HG03175 (cell line): ENCODE measurements at regions not wholly inside any gene's neighbourhood (a gene's known extent, or its start where the extent isn't known, plus 50 kb on each side); places are given as distances from the start of the nearest gene placed in this dataset.

Experiments used
- ATAC-seq: cut with Tn5 transposase; IDR thresholded peaks from one replicate; pipeline ENCODE4 v1.9.1; 2021; ENCODE audit warnings: mild to moderate bottlenecking, moderate library complexity; ENCODE audit not compliant: unreplicated experiment

DNA sequence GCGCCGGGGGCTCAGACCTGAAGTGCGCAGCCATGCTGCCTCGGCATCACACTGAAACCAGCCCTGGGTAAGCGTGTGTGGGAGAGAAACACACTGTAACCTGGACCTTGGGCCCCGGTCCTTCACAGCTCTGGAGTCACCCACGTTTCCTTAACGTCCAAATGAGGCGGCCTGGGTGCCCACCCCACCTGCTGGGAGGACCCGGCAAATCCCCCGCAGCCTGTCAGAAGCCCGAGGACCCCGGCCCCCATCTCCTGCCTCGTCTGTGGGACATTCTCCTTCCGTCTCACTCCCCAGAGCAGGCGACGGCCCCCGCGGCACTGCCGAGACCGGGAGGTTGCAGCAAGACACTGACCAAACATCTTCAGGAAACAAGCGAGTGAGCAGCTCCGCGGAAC, 66.5 kb upstream of the GALNT9 start:
- no peak for ATAC-seq

DNA sequence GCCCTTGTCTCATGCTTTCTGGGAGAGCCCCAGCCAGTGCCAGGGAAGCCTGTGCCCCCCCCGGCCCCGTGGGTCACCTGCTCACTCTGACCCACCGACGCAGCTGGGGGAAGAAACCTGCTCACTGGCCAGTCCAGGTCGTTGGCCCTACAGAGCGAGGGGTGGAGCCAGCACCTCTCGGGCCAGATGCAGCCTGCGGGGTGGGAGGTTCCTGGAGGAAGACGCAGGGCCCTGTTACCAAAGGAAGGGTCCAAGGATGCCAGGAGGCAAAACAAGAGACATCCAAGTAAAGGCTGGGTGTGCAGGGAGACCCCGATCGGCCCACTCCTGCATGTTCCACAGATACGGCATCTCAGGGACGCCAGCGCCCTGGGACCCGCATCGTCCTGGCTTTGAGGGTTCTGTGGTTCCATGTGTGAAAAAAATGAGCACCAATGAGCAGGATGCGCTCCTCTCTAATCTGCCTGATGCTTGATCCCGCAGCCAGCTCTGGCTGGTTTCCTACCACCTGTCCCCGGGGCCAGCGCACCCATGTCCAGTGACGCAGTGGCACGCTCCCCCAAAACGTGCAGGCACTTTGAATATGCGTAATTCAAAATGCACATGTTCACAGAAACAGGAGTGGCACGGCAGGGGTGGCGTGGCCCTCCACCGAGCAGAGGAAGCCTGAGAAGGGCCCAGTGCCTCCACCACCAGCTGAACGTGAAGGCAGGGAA, 66.0 kb upstream of the GALNT9 start:
- ATAC-seq = no peak

DNA sequence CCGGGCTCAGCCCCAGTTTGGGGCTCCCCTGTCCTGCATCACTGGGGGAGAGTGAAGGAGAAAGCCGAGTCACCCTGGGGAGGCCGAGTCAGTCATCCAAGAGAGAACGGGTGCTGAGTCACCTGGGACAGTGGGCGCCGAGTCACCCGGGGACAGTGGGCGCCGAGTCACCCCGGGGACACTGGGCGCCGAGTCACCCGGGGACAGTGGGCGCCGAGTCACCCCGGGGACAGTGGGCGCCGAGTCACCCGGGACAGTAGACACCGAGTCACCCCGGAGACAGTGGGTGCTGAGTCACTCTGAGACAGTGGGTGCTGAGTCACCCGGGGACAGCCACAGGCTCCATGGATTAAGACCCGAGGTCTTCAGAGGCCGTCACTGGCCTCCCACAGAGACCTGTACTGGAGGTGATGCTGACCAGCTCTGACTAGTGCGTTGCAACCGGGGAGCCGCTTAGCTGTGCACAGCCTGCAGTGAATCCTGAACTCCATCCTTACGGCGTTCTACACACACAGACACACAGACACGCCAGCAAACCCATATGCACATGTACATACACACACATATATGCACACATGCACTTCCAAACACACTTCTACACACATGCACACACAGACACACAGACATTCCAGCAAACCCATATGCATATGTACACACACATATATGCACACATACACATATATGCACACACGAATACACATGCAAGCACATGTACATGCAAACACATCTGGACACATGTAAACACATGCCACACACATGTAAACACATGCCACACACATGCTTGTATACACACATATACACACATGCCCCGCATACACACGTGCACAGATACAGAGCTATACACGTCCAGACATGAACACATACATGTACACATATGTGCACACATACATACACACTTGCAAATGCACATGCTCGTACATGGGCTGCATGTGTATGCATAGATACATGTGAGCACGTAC, 64.9 kb upstream of the GALNT9 start:
- ATAC-seq = no peak

DNA sequence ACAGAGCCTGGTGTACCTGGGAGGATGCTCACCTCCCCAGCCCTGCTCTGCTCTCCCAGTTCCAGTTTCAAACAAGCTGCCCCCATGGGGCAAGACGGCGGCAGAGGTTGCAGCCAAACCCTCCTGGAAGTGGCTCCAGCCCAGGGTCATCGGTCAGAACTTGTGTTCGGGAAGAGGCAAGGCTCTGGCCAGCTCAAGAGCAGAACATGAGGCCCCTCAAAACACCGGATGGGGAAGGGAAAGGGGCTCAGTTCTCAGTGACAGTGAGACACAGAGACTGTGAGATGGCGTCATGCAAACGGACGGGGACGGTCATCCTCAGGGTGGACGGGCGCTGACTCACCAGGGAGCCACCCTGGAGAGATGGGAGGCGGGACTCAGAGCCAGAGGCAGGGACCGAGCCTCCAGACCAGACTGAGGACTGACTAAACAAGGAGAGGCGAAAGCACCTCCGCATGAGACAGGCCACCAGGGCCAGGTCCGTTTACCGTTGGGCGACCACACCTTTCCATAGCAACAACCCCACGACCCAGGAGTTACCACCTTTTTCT, 63.9 kb upstream of the GALNT9 start:
- ATAC-seq = no peak

DNA sequence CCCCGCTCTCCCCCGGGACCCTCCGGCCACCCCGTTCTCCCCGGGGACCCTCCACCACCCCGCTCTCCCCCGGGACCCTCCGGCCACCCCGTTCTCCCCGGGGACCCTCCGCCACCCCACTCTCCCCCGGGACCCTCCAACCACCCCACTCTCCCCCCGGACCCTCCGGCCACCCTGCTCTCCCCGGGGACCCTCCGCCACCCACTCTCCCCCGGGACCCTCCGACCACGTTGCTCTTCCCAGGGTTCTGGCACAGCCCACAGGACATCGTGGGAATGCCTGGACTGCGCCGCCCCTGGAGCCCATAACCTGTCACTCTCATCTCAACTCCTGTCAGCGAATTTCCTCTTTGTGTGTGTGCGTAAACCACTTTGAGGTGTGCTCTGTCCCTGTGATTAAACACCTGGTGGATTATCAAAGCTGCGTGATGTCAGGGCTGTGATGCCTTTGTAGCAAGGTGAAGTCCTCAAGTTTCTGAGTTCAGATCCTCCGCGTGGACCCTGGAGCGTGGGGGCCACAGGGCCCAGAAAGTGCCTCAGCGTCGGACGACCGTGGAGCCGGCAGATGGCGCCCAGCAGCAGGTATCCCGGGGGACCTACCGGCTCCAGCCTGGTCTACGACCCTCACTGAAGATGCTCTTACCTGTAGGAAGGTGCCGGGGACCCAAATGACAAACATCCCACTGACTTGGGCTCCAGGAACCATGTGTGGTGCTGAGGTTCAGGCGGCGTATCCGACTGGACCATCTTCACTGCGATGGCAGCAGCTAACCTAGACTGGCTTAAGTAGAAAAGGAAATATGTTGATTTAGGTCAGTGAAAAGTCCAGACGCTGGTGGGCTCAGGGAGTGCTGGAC, 63.2 kb upstream of the GALNT9 start:
- no peak for ATAC-seq

DNA sequence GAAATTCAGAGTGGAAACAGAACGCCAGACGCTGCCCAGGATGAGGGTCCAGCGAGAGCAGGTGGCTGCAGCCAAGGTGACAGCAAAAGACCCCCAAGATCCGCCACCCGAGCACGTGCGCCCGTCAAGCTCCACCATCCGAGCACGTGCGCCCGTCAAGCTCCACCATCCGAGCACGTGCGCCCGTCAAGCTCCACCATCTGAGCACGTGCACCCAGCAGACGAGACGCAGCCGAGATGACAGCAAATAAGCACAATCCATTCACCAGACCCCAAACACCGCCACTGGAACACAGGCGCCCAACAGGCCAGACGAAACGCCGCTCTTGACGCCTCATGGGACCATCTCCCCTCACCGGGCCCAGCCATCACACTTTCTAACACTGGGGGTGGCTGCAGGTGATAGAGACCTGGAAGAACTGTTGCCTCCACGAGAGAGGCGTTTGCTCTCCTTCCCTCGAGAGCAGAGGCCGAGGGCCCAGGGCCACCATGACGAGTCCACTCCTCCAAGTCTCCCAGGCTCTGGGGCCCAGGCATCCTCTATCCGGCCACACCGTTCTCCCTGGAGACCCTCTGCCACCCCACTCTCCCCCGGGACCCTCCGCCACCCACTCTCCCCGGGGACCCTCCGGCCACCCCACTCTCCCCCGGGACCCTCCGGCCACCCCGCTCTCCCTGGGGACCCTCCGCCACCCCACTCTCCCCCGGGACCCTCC, 62.1 kb upstream of the GALNT9 start:
- no peak for ATAC-seq

DNA sequence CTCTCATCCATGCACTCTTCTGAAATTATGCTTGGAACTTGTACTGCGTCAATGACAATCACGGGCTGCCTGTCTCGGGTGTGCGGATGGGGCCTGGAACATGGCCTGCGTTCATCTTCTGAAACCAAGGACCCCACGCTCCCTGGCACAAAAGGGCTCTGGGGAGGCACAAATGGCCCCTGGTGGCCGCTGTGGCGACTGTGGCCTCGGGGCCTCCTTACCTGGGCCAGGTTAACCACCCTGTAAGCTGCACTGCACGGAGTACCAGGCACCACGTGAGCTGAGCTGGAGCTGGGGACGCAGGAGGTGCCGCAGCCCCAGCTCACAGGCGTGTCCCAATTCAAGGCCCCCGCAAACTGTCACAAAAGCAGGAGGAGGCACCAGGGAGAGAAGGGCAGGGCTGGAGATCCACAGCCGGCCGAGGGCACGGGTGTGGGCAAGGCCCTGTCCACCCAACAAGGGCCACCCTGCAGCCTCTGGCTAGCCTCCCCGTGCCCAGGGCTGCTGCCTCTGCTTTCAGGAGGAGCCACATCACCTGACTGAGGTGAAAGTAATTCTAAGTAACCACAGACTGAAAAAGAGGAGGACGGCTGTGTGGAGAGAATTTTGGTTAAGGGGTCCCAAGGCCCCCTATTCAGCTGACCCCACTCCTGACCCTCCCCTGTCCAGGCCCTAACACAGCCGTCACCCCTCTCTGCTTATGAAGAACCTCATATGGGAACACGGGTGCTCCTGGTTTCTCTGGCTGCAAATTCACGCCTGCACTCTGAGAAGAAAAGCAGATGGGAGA, 61.1 kb upstream of the GALNT9 start:
- ATAC-seq = no peak

DNA sequence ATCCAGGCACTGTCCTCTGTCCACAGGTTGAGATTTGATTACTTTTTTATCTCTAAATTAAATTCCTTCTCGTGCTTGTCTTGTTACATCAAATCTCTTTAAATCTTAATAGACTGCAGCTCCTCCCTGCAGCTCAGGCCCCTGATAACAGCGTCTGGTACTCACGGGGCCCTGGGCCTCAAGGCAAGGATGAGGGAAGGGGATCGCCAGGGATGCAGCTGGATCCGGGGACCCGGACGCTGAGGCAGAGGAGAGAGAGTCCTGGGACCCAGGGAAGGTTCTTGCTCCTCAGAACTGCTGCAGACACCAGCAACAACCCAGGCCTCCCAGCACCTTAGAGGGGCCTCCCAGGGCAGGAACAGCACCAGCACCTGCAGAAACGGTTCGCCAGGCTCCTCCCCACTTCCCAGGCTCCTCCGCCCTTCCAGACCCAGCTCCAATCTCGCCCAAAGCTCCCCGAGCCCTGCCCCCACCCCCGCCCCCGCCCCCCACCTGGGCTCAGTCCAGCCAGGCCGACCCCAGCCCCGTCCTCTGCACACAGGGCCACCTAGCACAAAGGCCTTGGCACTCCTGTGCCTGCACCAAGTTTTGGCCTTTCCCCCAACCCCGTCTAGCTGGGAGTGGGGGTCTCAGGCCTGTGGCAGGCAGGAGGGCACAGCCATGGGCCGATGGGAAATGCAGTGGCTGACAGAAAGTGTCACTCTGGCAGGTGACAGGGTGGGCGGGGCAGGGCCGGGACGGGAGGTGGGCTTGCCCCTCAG, 60.3 kb upstream of the GALNT9 start:
- no peak for ATAC-seq

DNA sequence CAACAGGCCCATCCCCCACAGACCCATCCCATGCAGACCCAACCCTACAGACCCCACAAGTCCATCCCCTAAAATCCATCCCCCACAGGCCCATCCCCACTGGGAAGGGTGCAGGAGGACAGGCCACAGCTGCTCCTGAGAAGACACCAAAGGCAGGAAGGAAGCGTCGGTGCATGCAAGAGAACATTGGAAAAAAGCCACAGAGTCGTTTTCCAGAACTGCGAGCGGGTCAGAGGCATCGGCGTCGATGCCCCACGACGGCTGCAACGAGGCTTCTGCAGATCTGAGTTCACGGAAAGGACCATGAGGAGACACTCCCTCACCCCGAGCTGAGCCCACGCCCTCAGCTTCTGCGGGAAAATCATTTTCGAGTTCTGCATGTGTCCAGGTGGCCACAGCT, 59.6 kb upstream of the GALNT9 start:
- ATAC-seq = no peak

DNA sequence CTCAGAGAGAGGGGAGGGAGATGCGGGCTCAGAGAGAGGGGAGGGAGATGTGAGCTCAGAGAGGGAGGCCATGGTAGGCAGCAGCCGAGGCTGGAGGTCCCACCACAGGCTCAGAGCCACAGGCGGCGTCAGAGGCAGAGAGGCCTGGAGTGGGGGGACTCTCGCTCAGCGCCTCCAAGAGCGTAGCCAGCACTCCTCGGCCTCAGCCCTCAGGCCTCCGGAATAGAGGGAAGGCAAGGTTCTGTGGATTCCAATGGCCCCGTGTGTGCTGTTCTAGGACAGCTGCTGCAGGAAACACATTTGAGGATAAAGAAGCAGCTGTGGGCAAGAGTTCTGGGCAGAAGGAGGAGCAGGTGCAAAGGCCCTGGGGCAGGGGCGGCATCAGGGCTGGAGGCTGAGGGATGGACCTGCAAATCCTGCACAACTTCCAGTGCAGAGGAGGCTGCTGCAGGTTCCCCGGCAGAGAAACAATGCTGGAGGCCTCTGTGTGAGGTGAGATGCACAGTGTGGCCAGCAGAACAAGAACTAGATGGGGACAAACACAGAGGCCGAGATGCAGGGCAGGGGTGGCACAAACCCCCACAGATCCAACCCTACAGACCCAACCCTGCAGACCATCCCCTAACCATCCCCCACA, 59.1 kb upstream of the GALNT9 start:
- no peak for ATAC-seq

DNA sequence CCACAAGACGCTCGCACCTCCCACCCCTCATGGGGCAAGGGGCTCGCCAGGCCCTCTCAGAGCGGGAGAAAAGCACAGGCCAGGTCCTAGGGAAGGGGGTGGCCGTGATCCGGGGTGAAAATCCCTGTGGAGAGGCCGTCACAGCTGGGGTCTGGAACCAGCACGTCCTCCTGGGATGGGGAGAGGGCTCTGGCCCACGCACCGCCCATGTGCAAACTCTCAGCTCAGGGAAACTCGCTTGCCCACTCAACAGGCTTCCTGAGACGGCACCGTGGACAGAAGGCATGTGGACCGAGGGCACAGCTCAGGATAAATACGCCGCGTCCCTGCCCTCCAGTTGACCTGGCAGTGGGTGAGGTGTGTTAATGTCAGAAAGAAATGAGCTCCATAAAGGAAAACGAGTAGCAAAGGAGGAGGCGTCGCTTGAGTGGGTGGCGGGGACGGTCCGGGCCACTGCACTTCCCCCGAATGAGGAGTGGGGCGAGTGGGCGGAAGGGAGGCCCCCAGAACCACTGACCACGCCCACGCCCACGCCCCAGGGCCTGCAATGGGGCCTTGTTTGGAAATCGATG, 57.6 kb upstream of the GALNT9 start:
- ATAC-seq = no peak

DNA sequence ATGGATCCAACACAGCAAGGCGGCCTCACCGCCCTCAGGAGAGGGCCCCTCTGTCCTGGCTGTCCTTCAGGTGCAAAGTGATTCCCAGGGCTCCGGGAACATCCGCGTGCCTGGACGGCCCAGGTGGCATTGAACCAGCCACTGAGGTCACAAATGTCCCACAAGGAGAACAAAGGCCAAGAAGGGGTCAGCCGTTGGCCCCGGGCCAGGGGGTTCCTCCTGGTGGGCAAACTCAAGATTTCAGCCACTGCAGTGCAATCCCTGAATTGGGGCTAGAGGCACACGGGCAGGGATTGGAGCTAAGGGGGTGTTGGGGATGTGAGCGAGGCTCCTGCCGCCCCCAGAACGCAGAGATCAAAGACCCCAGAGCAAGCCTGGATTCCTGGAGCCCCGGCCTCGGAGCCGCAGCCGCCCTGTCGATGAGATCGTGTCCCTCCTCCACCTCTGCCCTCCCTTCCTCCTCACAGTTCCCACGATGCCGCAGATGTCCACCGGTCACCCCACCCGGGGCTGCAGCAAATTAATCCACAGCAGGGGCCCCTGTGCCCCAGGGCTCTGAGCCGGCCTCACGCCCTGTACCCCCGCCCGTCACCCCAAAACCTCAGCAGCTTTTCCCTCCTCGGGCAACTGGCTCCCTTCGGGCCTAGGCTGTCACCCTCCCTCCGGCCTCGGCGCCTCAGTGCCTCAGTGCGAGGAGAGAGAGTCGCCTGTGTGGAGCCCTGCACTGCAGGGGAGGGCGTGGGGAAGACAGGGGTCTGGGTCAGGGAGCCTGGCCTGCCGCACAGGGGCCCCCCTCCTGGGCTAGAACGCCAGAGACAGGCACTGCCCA, 56.7 kb upstream of the GALNT9 start:
- no peak for ATAC-seq

DNA sequence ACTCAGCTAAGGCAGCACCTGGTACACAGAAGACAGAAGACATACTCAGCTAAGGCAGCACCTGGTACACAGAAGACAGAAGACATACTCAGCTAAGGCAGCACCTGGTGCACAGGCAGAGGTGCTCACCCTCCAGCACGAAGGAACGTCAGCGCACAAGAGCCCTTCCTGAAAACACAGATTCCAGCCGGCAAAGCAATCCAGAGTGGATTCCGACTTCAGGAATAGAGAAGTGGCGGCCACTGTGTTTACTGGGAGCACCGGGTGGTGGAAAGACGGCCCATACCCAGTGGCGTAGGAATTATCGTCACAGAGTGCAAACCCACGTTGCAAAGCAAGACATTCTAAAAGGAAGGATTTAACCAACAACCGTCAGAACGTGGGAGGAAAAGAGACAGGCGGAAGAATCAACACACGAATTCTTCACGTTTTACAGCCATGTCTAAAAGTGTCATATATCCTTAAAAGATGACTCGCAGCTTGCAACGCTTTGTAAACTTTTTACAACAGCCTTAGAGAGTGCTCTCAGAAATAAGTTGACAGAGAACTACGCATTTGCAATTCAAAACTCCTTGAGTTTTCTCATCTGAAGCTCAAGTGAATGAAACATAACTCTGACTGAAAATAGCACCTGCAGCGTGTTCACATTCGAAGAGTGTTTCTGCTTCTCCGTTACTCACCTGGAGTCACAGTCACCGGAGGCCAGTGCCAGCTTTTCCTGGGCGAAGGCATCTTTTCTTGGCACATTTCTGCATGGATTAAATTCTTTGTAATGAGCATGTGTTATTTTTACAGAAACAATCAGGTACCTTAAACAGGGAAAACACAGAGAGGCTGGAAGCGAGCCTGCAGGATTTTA, 55.8 kb upstream of the GALNT9 start:
- ATAC-seq = no peak

DNA sequence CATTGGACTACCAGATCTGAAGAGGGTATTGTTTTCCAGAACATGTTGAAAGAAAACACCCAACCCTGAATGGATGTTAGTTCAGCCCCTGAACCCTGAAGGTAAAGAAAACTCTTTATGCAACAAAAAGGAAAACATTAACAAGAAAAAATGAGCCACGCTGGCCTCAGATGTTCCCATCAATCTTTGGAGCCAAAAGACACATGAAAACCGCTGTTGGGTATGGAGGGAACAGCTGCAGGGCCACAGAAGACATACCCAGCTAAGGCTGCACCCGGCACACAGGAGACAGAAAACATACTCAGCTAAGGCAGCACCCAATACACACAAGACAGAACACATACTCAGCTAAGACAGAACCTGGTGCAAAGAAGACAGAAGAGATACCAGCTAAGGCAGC, 51.3 kb upstream of the GALNT9 start:
- no peak for ATAC-seq

DNA sequence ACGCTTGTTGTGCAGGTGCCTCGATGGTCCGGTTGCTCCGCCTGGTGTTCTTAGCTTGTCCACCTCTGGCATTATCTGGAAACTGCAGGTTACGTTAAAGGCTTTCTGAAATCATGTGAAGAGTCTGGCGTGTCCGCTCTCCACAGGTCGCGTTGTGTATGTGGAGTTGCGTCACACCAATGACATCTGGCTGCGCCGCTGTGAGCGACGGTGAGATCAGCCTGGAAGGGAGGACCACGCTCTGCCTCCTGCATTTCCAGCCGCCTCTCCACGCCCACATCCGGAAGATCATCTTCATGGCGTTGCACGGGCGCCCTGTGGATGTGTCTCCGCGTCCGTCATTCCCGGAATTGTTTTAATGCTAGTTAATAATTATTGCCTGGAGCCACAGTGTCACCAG, 50.6 kb upstream of the GALNT9 start:
- no peak for ATAC-seq

DNA sequence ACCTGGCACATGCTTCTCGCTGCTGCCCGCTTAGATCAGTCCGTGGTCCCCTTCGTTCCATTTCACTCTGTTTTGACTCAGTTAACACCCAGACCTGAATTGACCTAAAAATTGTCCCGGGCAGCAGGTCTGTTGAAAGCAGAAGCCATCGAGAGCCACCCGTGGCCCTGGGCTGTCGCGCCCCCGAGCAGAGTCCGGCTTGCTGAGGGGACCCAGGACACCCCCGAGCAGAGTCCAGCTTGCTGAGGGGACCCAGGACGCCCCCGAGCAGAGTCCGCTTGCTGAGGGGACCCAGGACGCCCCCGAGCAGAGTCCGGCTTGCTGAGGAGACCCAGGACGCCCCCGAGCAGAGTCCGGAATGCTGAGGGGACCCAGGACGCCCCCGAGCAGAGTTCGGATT, 50.2 kb upstream of the GALNT9 start:
- ATAC-seq = no peak
